CD14-positive monocyte (primary cell): ENCODE measurements at regions not wholly inside any gene's neighbourhood (a gene's known extent, or its start where the extent isn't known, plus 50 kb on each side); places are given as distances from the start of the nearest gene placed in this dataset.

Experiments used
- DNase-seq, 3 donors: peaks; one replicate each; pipeline ENCODE4 v3.0.0-alpha.2; 2011 to 2022
- H2AFZ ChIP-seq: 2 replicates; pipeline ENCODE4 v1.6.0; 2012; ENCODE audit warnings: mild to moderate bottlenecking, low read depth, low read length, inconsistent platforms; ENCODE audit not compliant: insufficient read depth, poor library complexity, severe bottlenecking
- H3K27ac ChIP-seq, 2 donors: 1 replicate in 1 of 2; 2 replicates in 1 of 2; pipeline ENCODE4 v1.5.1; 2012 to 2013; ENCODE audit warnings: low read length in 2 of 2, control low read depth in 1 of 2, inconsistent platforms in 1 of 2, low read depth in 1 of 2, mild to moderate bottlenecking in 1 of 2
- H3K27me3 ChIP-seq, 2 donors: one replicate each; pipeline versions ENCODE4 v1.6.0 to v1.6.1; 2011 to 2013; ENCODE audit warnings: low read length in 2 of 2; ENCODE audit not compliant: control insufficient read depth in 2 of 2, insufficient read depth in 2 of 2
- H3K36me3 ChIP-seq, 2 donors: replicated peaks in 1 of 2; 1 replicate in 1 of 2; 2 replicates in 1 of 2; pipeline versions ENCODE4 v1.5.1 to v1.6.1; 2012 to 2013; ENCODE audit warnings: low read length in 2 of 2, control low read depth in 1 of 2, inconsistent platforms in 1 of 2, mild to moderate bottlenecking in 1 of 2; ENCODE audit not compliant: insufficient read depth in 2 of 2, control insufficient read depth in 1 of 2
- H3K4me1 ChIP-seq, 2 donors: 1 replicate in 1 of 2; 2 replicates in 1 of 2; pipeline versions ENCODE4 v1.5.1 to v1.6.1; 2012 to 2013; ENCODE audit warnings: low read length in 2 of 2, control low read depth in 1 of 2, inconsistent platforms in 1 of 2, mild to moderate bottlenecking in 1 of 2, moderate library complexity in 1 of 2; ENCODE audit not compliant: insufficient read depth in 2 of 2, control insufficient read depth in 1 of 2
- H3K4me2 ChIP-seq: replicated peaks from 2 replicates; pipeline ENCODE3; 2012; ENCODE audit warnings: low read length, moderate library complexity, mild to moderate bottlenecking; ENCODE audit not compliant: poor library complexity, severe bottlenecking; ENCODE audit errors: extremely low read depth
- H3K4me3 ChIP-seq, 3 experiments: fragments of 200-600 bp in 1 of 3; sonication (generic) in 1 of 3; replicated peaks in 1 of 3; 1 replicate in 2 of 3; 2 replicates in 1 of 3; pipeline ENCODE4 v1.5.1; 2011 to 2013; ENCODE audit warnings: low read length in 3 of 3, mild to moderate bottlenecking in 3 of 3, control low read depth in 2 of 3, low read depth in 2 of 3, inconsistent platforms in 1 of 3, moderate library complexity in 1 of 3
- H3K79me2 ChIP-seq: 2 replicates; pipeline ENCODE4 v1.6.0; 2012; ENCODE audit warnings: mild to moderate bottlenecking, control low read depth, inconsistent platforms, low read length, moderate library complexity; ENCODE audit not compliant: insufficient read depth
- H3K9ac ChIP-seq: 2 replicates; pipeline ENCODE4 v1.6.0; 2017; ENCODE audit warnings: low read length, mild to moderate bottlenecking; ENCODE audit not compliant: insufficient read depth, poor library complexity, severe bottlenecking
- H3K9me3 ChIP-seq, 2 donors: replicated peaks in 1 of 2; 1 replicate in 1 of 2; 2 replicates in 1 of 2; pipeline versions ENCODE4 v1.5.1 to v1.6.1; 2012 to 2013; ENCODE audit warnings: low read length in 2 of 2, control low read depth in 1 of 2; ENCODE audit not compliant: control insufficient read depth in 1 of 2, insufficient read depth in 1 of 2
- H4K20me1 ChIP-seq: 2 replicates; pipeline ENCODE4 v1.6.0; 2012; ENCODE audit warnings: mild to moderate bottlenecking, low read length, control low read depth, moderate library complexity; ENCODE audit not compliant: insufficient read depth
- H3K27ac Mint-ChIP-seq, 7 donors: one replicate each; pipeline ENCODE4 v1.8.0; 2020; ENCODE audit warnings: mild to moderate bottlenecking in 7 of 7, mixed read lengths in 7 of 7, moderate library complexity in 6 of 7, inconsistent platforms in 2 of 7
- H3K27me3 Mint-ChIP-seq, 3 donors: one replicate each; pipeline ENCODE4 v1.8.0; 2021 to 2022; ENCODE audit warnings: low read depth in 3 of 3, mild to moderate bottlenecking in 3 of 3, mixed read lengths in 3 of 3, moderate library complexity in 3 of 3, inconsistent platforms in 1 of 3
- H3K36me3 Mint-ChIP-seq, 2 donors: one replicate each; pipeline ENCODE4 v1.8.0; 2020; ENCODE audit warnings: mixed read lengths in 2 of 2, inconsistent platforms in 1 of 2, mild to moderate bottlenecking in 1 of 2
- H3K4me1 Mint-ChIP-seq: one replicate; pipeline ENCODE4 v1.8.0; 2020; ENCODE audit warnings: mild to moderate bottlenecking, mixed read lengths
- H3K4me3 Mint-ChIP-seq, 2 donors: one replicate each; pipeline ENCODE4 v1.8.0; 2020; ENCODE audit warnings: mild to moderate bottlenecking in 2 of 2, mixed read lengths in 2 of 2, moderate library complexity in 1 of 2
- H3K9me3 Mint-ChIP-seq, 7 donors: one replicate each; pipeline ENCODE4 v1.8.0; 2020 to 2022; ENCODE audit warnings: mixed read lengths in 7 of 7, mild to moderate bottlenecking in 6 of 7, moderate library complexity in 6 of 7, inconsistent platforms in 2 of 7
- CTCF ChIP-seq: fragments of 200-600 bp; IDR thresholded peaks from one replicate; pipeline ENCODE4 v1.8.0; 2022; ENCODE audit warnings: antibody characterized with exemption, mild to moderate bottlenecking
- WGBS: methylation state at CpG from one replicate; pipeline ENCODE4 v1.1.5; 2013; ENCODE audit warnings: missing lambda C conversion rate; ENCODE audit not compliant: insufficient coverage; 5-methylcytosine and 5-hydroxymethylcytosine counted together
- intact Hi-C, 2 donors: fragments of 100-400 bp; cut with micrococcal nuclease; formaldehyde crosslinking; loops; one replicate each; pipeline versions ENCODE4 v1.15.0 to v1.15.1; 2023

DNA sequence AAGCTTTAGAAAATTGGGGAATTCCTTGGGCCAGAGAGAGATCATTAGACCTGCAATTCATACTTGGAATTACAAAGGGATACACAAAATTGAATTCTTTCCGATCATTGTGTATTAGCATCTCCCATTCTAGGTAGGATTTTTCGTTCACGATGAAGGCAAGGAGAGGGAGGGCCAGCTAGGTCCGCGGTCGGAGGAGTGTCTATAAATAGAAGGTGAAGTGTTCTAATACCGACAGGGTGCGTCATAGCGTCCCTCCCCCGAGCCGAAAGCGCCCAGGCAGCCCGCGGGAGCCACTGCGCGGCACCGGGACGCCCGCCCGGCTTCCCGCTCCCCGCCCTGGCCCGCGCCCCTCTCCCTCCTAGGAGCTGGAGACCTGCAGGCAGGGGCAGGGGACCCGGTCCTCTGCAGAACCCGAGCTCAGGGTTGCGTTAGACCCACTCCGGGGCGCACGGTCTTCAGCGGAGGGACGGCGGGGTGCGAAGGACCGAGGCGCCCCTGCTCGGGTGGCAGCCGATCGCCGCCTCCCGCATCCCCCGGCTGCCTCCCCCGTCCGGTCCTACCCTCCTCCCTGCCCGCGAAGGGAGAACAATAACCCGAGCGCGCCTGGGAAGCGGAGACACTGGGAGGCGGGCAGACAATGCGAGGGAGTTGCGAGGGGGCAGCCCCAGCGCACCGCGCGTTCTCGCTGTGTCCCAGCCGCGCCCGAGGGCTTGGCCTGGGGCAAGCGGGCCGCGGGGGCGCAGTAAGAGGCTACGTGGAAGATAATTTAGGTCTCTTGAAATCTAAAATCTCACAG lies 114.2 kb upstream of the SERTAD2 start:
- H3K9me3 Mint-ChIP-seq, result peaks cover 0 to 5% (median 0%) of the 10 kb centered on the region in 7 donors
- peak overlapping the region; percentile 73 to 89 for H3K27ac ChIP-seq
- H3K27me3 Mint-ChIP-seq, result peaks cover 0 to 10% (median 2%) of the 10 kb centered on the region in 3 donors
- no peak for TF ChIP-seq CTCF
- peak overlapping the region; percentile 95 for H3K9ac ChIP-seq
- peak overlapping the region; percentile 85 for H2AFZ ChIP-seq
- H3K4me2 ChIP-seq, result peak overlapping the region; percentile 89
- H3K4me3 ChIP-seq, result peak overlapping the region; percentile 53 to 86 (median 77)
- H3K36me3 ChIP-seq, result no peaks in the 10 kb centered on the region
- no peaks in the 10 kb centered on the region for H3K36me3 Mint-ChIP-seq
- no peaks in the 10 kb centered on the region for H3K9me3 ChIP-seq
- peak; percentile 82 to 88 (median 83) for DNase-seq
- H3K4me1 Mint-ChIP-seq, result peaks cover 33% of the 10 kb centered on the region
- H3K79me2 ChIP-seq, result no peaks in the 10 kb centered on the region
- under 1% methylated on average over 62 of the region's 66 CpGs for WGBS
- intact Hi-C loops, result loop anchor here (1.0 to 5.0 kb wide), 3 partner anchors 17 to 99 kb away; no protein-coding TSS in a partner anchor
- H3K4me1 ChIP-seq, result peaks cover 21 to 32% of the 10 kb centered on the region in 2 donors
- no peaks in the 10 kb centered on the region for H3K27me3 ChIP-seq
- H3K4me3 Mint-ChIP-seq, result peak overlapping the region; percentile 87 to 92
- H3K27ac Mint-ChIP-seq, result peak overlapping the region; percentile 92 to 98 (median 96)
- no peaks in the 10 kb centered on the region for H4K20me1 ChIP-seq

- Histone ChIP-seq H4K20me1 (no peaks in the 10 kb centered on the region), H3K9me3 (no peaks in the 10 kb centered on the region), H3K4me2 (peak overlapping the region; percentile 89), H3K79me2 (no peaks in the 10 kb centered on the region), H3K4me1 (peaks cover 15 to 25% of the 10 kb centered on the region in 2 donors), H3K4me3 (peak overlapping the region; percentile 53 to 86 (median 77)), H3K27ac (peak overlapping the region; percentile 73 to 89), H3K36me3 (no peaks in the 10 kb centered on the region), H3K9ac (peak overlapping the region; percentile 95), H2AFZ (peak overlapping the region; percentile 85), H3K27me3 (no peaks in the 10 kb centered on the region)
- Mint-ChIP-seq H3K27me3 (peaks cover 0 to 10% (median 2%) of the 10 kb centered on the region in 3 donors), H3K36me3 (no peaks in the 10 kb centered on the region), H3K9me3 (peaks cover 0 to 5% (median 0%) of the 10 kb centered on the region in 7 donors), H3K4me1 (peaks cover 26% of the 10 kb centered on the region), H3K27ac (peak overlapping the region; percentile 82 to 93 (median 87)), H3K4me3 (peak overlapping the region; percentile 63 to 91)
- peak in 1 of 3 donors; percentile 70 for DNase-seq
- 20% methylated on average over 1 of the region's 4 CpGs for WGBS
- no peak for TF ChIP-seq CTCF
- intact Hi-C loops, result loop anchor here (5.0 kb wide), 2 partner anchors 64 to 99 kb away; no protein-coding TSS in a partner anchor
Measured at GRCh38 chr2:64768491-64769005, 114.8 kb upstream of the SERTAD2 start.
